B cell (primary cell): ENCODE measurements at regions not wholly inside any gene's neighbourhood (a gene's known extent, or its start where the extent isn't known, plus 50 kb on each side); places are given as distances from the start of the nearest gene placed in this dataset.

ENCODE experiments used
- EZH2 ChIP-seq: IDR thresholded peaks from 2 replicates; pipeline ENCODE4 v1.6.1; 2012; ENCODE audit warnings: borderline replicate concordance, low read depth, mild to moderate bottlenecking, moderate library complexity, low read length; ENCODE audit not compliant: insufficient read depth, poor library complexity, severe bottlenecking
- TF ChIP-seq, protein P1 (sequence below): fragments of 200-600 bp; IDR thresholded peaks from one replicate; pipeline ENCODE4 v1.8.0; 2022; ENCODE audit warnings: antibody characterized with exemption, mild to moderate bottlenecking

DNA sequence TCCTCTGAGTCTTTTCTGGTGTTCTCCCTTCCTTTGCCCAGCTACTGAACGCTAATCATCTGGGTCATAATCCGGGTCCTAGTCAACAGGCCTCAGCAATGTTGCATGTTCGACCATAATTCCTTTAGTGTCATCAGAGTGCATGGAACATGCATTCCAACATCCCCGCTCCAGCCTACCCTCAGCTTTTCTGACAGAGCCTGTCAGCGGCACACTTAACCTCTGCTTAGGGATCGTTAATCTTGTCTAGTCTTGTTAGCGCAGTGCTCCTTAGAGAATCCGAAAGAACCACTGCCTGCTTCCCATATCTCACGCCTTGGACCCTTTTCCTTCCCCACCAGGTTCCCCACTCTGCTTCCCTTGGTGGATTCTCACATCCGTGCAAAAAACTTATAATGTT lies 767.9 kb upstream of the ID2 start:
- TF ChIP-seq, protein P1, sequence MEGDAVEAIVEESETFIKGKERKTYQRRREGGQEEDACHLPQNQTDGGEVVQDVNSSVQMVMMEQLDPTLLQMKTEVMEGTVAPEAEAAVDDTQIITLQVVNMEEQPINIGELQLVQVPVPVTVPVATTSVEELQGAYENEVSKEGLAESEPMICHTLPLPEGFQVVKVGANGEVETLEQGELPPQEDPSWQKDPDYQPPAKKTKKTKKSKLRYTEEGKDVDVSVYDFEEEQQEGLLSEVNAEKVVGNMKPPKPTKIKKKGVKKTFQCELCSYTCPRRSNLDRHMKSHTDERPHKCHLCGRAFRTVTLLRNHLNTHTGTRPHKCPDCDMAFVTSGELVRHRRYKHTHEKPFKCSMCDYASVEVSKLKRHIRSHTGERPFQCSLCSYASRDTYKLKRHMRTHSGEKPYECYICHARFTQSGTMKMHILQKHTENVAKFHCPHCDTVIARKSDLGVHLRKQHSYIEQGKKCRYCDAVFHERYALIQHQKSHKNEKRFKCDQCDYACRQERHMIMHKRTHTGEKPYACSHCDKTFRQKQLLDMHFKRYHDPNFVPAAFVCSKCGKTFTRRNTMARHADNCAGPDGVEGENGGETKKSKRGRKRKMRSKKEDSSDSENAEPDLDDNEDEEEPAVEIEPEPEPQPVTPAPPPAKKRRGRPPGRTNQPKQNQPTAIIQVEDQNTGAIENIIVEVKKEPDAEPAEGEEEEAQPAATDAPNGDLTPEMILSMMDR: no peak
- no peak for TF ChIP-seq EZH2
